ENCODE measurements at regions not wholly inside any gene's neighbourhood (a gene's known extent, or its start where the extent isn't known, plus 50 kb on each side); places are given as distances from the start of the nearest gene placed in this dataset.

- Histone ChIP-seq H3K27me3 (ENCODE audit: control insufficient read depth in 5 of 5, insufficient read depth in 4 of 5, low read length in 5 of 5) (no peaks in the 10 kb centered on the region), H3K9me3 (ENCODE audit: control insufficient read depth in 5 of 5, low read length in 5 of 5) (no peaks in the 10 kb centered on the region), H3K4me1 (ENCODE audit: control insufficient read depth in 5 of 5, insufficient read depth in 5 of 5, low read length in 5 of 5) (peaks cover 8 to 58% (median 46%) of the 10 kb centered on the region in 5 donors), H3K27ac (ENCODE audit: low read depth, low read length) (peak overlapping the region; percentile 88), H3K36me3 (ENCODE audit: control insufficient read depth in 5 of 5, insufficient read depth in 5 of 5, low read length in 5 of 5) (no peaks in the 10 kb centered on the region), H3K9ac (ENCODE audit: low read length in 5 of 5) (peak overlapping the region in 1 of 5 donors; percentile 65), H3K4me3 (ENCODE audit: low read depth in 1 of 5, low read length in 5 of 5) (no peak overlapping the region)
These were observed 153.8 kb upstream of the FGGY start for GRCh38 chr1:59143133-59143487.

- Histone ChIP-seq H3K4me1 (ENCODE audit: control insufficient read depth in 5 of 5, insufficient read depth in 5 of 5, low read length in 5 of 5) (peaks cover 8 to 52% (median 40%) of the 10 kb centered on the region in 5 donors), H3K9me3 (ENCODE audit: control insufficient read depth in 5 of 5, low read length in 5 of 5) (no peaks in the 10 kb centered on the region), H3K4me3 (ENCODE audit: low read depth in 1 of 5, low read length in 5 of 5) (no peak overlapping the region), H3K36me3 (ENCODE audit: control insufficient read depth in 5 of 5, insufficient read depth in 5 of 5, low read length in 5 of 5) (no peaks in the 10 kb centered on the region), H3K27ac (ENCODE audit: low read depth, low read length) (peak overlapping the region; percentile 88), H3K9ac (ENCODE audit: low read length in 5 of 5) (peak overlapping the region in 3 of 5 donors; percentile 29 to 65 (median 50)), H3K27me3 (ENCODE audit: control insufficient read depth in 5 of 5, insufficient read depth in 4 of 5, low read length in 5 of 5) (no peaks in the 10 kb centered on the region)
These were observed 153.1 kb upstream of the FGGY start for GRCh38 chr1:59143811-59144210.

DNA sequence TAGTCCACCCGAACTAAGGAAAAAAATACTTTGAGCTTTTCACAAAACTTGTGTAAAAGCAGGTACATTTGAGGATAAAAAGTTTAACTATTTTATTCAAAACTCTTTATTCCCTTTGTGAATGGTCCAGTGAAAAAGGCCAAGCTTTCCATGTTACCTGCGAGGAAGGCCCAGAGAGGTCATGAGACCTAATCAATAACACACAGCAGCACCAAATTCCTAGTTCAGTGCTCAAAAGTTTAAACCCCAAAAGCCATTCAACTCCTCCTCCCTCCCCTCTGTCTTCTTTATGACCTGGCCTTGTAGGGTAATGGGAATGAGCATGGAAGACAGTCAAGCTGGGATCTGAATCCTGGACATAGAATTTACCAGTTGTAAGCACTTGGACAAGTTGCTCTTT, 151.9 kb upstream of the FGGY start:
- peaks cover 8 to 46% (median 35%) of the 10 kb centered on the region in 5 donors for H3K4me1 ChIP-seq (ENCODE audit: control insufficient read depth in 5 of 5, insufficient read depth in 5 of 5, low read length in 5 of 5)
- peak overlapping the region; percentile 88 for H3K27ac ChIP-seq (ENCODE audit: low read depth, low read length)
- H3K9ac ChIP-seq (ENCODE audit: low read length in 5 of 5): no peak overlapping the region
- H3K4me3 ChIP-seq (ENCODE audit: low read depth in 1 of 5, low read length in 5 of 5): no peak overlapping the region
- no peaks in the 10 kb centered on the region for H3K9me3 ChIP-seq (ENCODE audit: control insufficient read depth in 5 of 5, low read length in 5 of 5)
- H3K36me3 ChIP-seq (ENCODE audit: control insufficient read depth in 5 of 5, insufficient read depth in 5 of 5, low read length in 5 of 5): no peaks in the 10 kb centered on the region
- H3K27me3 ChIP-seq (ENCODE audit: control insufficient read depth in 5 of 5, insufficient read depth in 4 of 5, low read length in 5 of 5): no peaks in the 10 kb centered on the region

DNA sequence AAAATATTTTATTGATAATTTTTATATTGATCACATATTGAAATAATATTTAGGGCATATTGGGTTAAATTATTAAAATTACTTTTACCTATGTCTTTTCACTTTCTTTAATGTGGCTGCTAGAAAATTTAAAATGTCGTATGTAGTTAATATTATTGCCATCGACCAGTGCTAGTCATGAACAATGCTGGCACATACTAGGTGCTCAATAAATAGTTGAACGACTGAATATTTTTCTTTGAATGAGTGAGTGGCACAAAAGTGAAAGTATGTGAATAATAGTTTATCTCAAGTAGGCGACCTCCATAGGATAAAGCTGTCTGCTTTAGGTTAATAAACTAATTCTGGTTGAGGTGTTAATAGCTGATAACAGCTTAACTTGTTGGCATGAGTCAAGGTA, 150.8 kb upstream of the FGGY start:
- no peak overlapping the region for H3K27ac ChIP-seq (ENCODE audit: low read depth, low read length)
- H3K9ac ChIP-seq (ENCODE audit: low read length in 5 of 5): peak overlapping the region in 3 of 5 donors; percentile 72 to 86 (median 77)
- H3K4me3 ChIP-seq (ENCODE audit: low read depth in 1 of 5, low read length in 5 of 5): peak overlapping the region in 4 of 5 donors; percentile 66 to 75 (median 70)
- no peaks in the 10 kb centered on the region for H3K9me3 ChIP-seq (ENCODE audit: control insufficient read depth in 5 of 5, low read length in 5 of 5)
- H3K4me1 ChIP-seq (ENCODE audit: control insufficient read depth in 5 of 5, insufficient read depth in 5 of 5, low read length in 5 of 5): peaks cover 12 to 50% (median 45%) of the 10 kb centered on the region in 5 donors
- H3K36me3 ChIP-seq (ENCODE audit: control insufficient read depth in 5 of 5, insufficient read depth in 5 of 5, low read length in 5 of 5): no peaks in the 10 kb centered on the region
- no peaks in the 10 kb centered on the region for H3K27me3 ChIP-seq (ENCODE audit: control insufficient read depth in 5 of 5, insufficient read depth in 4 of 5, low read length in 5 of 5)

DNA sequence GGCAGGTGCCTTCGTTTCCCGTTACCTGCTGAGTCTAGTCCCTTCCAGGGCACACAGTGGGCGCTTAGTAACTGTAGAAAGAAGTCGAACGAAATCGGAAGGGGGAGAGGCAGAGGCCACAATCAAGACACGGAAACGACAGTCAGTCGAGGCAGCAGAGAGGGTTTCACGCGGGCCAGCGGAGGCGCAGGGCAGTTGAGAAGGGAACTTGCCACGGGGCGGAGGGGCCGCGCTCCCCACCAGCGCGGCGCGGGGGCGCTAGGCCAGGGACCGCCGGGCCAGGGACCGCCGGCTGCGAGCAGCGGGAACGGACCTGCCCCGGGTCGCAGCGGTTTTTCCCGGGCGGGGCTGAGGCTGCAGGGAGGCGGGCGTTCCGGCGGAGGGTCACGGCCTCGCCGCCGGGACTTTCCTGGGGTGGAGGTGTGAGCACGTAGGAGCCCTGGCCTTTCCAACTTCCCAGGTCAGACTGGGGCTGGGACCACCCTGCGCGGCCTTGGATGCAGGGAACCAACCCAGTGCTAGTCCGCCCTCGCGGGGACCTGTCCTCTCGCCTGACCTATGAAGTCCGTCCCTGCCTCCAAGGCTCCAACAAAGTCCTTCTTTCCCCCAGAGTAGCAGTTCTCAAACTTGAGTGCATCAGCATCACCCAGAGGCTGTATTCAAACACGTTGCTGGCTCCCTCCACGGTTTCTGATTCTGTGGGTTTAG, 150.1 kb upstream of the FGGY start:
- H3K9me3 ChIP-seq (ENCODE audit: control insufficient read depth in 5 of 5, low read length in 5 of 5): no peaks in the 10 kb centered on the region
- H3K36me3 ChIP-seq (ENCODE audit: control insufficient read depth in 5 of 5, insufficient read depth in 5 of 5, low read length in 5 of 5): no peaks in the 10 kb centered on the region
- H3K4me3 ChIP-seq (ENCODE audit: low read depth in 1 of 5, low read length in 5 of 5): peak overlapping the region; percentile 66 to 75 (median 69)
- H3K27ac ChIP-seq (ENCODE audit: low read depth, low read length): peak overlapping the region; percentile 58
- peak overlapping the region; percentile 29 to 86 (median 77) for H3K9ac ChIP-seq (ENCODE audit: low read length in 5 of 5)
- no peaks in the 10 kb centered on the region for H3K27me3 ChIP-seq (ENCODE audit: control insufficient read depth in 5 of 5, insufficient read depth in 4 of 5, low read length in 5 of 5)
- H3K4me1 ChIP-seq (ENCODE audit: control insufficient read depth in 5 of 5, insufficient read depth in 5 of 5, low read length in 5 of 5): peaks cover 15 to 54% (median 52%) of the 10 kb centered on the region in 5 donors

DNA sequence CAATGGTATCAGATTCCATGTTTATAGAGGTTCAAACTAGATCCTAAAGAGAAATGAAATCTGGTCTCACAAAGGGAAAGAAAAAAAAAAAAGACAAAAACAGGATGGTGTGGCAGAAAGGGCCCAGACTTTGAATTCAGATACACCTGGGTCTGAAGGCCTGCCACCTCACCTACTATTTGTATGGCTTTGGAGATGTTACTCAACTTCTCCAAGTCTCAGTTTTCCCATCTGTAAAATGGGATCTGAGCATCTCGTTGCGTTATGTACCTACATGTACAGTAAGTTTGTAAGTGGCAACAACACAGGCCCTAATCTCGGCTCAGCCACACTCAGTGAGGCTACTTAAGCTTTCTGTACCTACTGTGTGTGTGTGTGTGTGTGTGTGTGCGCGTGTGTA, 147.5 kb upstream of the FGGY start:
- no peak overlapping the region for H3K9ac ChIP-seq (ENCODE audit: low read length in 5 of 5)
- H3K27me3 ChIP-seq (ENCODE audit: control insufficient read depth in 5 of 5, insufficient read depth in 4 of 5, low read length in 5 of 5): no peaks in the 10 kb centered on the region
- peaks cover 7 to 37% (median 32%) of the 10 kb centered on the region in 5 donors for H3K4me1 ChIP-seq (ENCODE audit: control insufficient read depth in 5 of 5, insufficient read depth in 5 of 5, low read length in 5 of 5)
- no peak overlapping the region for H3K27ac ChIP-seq (ENCODE audit: low read depth, low read length)
- H3K4me3 ChIP-seq (ENCODE audit: low read depth in 1 of 5, low read length in 5 of 5): no peak overlapping the region
- H3K9me3 ChIP-seq (ENCODE audit: control insufficient read depth in 5 of 5, low read length in 5 of 5): no peaks in the 10 kb centered on the region
- no peaks in the 10 kb centered on the region for H3K36me3 ChIP-seq (ENCODE audit: control insufficient read depth in 5 of 5, insufficient read depth in 5 of 5, low read length in 5 of 5)

DNA sequence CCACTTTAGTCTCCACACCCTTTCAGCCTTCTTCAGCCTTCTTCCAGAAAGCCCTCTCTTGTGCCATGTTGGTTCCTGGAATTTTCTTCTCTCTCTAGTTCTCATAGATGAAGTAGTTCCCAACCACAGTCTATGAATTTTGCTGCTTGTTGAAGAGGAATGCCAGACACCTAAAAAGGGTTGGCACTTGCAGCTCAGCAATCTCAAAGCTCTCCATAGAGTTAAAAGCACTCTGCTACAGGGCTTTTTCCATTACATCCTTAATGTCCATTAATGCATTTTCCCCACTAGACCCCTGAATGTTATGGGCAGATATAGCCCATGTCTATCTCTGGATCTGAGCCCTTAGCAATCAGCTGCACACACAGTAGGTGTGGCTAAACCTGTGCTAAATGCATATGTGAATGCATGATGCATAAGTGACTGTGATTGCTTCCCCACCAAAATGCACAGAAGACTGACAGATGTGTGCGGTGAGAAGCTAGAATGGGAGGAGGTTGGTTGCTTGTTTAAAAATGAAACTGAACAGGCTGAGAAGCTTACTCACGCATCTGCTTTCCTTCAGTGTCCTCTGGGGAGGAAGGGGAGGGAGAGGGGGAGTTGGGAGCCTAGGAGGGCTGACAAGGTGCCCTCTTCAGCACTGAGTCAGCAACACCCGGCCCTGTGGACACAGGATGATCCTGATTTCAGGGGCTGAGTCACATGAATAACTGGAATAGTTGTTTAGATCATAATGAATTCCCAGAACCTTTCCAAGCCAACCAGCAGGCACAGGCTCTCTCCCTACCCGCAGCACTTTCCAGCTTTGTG, 146.1 kb upstream of the FGGY start:
- no peaks in the 10 kb centered on the region for H3K36me3 ChIP-seq (ENCODE audit: control insufficient read depth in 5 of 5, insufficient read depth in 5 of 5, low read length in 5 of 5)
- H3K4me1 ChIP-seq (ENCODE audit: control insufficient read depth in 5 of 5, insufficient read depth in 5 of 5, low read length in 5 of 5): peaks cover 7 to 37% (median 33%) of the 10 kb centered on the region in 5 donors
- H3K9me3 ChIP-seq (ENCODE audit: control insufficient read depth in 5 of 5, low read length in 5 of 5): no peaks in the 10 kb centered on the region
- H3K9ac ChIP-seq (ENCODE audit: low read length in 5 of 5): peak overlapping the region in 3 of 5 donors; percentile 4 to 42 (median 29)
- peak overlapping the region; percentile 1 to 60 (median 34) for H3K4me3 ChIP-seq (ENCODE audit: low read depth in 1 of 5, low read length in 5 of 5)
- no peaks in the 10 kb centered on the region for H3K27me3 ChIP-seq (ENCODE audit: control insufficient read depth in 5 of 5, insufficient read depth in 4 of 5, low read length in 5 of 5)
- peak overlapping the region; percentile 75 for H3K27ac ChIP-seq (ENCODE audit: low read depth, low read length)

GRCh38 chr1:59151387-59151761, 145.5 kb upstream of the FGGY start:
- Histone ChIP-seq H3K9ac (ENCODE audit: low read length in 5 of 5) (peak overlapping the region in 3 of 5 donors; percentile 0 to 53 (median 17)), H3K27ac (ENCODE audit: low read depth, low read length) (peak overlapping the region; percentile 66), H3K36me3 (ENCODE audit: control insufficient read depth in 5 of 5, insufficient read depth in 5 of 5, low read length in 5 of 5) (no peaks in the 10 kb centered on the region), H3K4me3 (ENCODE audit: low read depth in 1 of 5, low read length in 5 of 5) (peak overlapping the region in 2 of 5 donors; percentile 9 to 12), H3K9me3 (ENCODE audit: control insufficient read depth in 5 of 5, low read length in 5 of 5) (no peaks in the 10 kb centered on the region), H3K4me1 (ENCODE audit: control insufficient read depth in 5 of 5, insufficient read depth in 5 of 5, low read length in 5 of 5) (peaks cover 10 to 39% (median 36%) of the 10 kb centered on the region in 5 donors), H3K27me3 (ENCODE audit: control insufficient read depth in 5 of 5, insufficient read depth in 4 of 5, low read length in 5 of 5) (no peaks in the 10 kb centered on the region)

DNA sequence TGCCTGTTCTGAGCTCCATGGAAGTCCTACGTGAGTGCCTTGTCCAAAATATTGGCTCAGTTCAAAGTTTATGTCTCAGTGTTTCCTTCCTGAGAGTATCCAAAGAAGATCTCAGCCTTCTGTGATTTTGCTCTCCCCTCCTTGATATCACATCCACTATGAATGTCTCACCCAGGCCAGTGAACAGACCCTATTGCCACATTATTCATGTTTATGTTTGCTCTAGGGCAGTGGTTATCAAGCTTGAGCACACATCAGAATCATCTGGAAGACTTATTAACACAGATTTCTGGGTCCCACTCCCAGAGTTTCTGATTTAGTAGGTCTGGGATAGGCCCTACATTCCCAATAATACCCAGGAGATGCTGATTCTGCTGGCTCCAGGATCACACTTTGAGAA, 145.0 kb upstream of the FGGY start:
- Histone ChIP-seq H3K4me1 (ENCODE audit: control insufficient read depth in 5 of 5, insufficient read depth in 5 of 5, low read length in 5 of 5) (peaks cover 14 to 39% (median 37%) of the 10 kb centered on the region in 5 donors), H3K4me3 (ENCODE audit: low read depth in 1 of 5, low read length in 5 of 5) (no peak overlapping the region), H3K36me3 (ENCODE audit: control insufficient read depth in 5 of 5, insufficient read depth in 5 of 5, low read length in 5 of 5) (no peaks in the 10 kb centered on the region), H3K9me3 (ENCODE audit: control insufficient read depth in 5 of 5, low read length in 5 of 5) (no peaks in the 10 kb centered on the region), H3K9ac (ENCODE audit: low read length in 5 of 5) (peak overlapping the region in 3 of 5 donors; percentile 0 to 53 (median 17)), H3K27ac (ENCODE audit: low read depth, low read length) (peak overlapping the region; percentile 66), H3K27me3 (ENCODE audit: control insufficient read depth in 5 of 5, insufficient read depth in 4 of 5, low read length in 5 of 5) (no peaks in the 10 kb centered on the region)

DNA sequence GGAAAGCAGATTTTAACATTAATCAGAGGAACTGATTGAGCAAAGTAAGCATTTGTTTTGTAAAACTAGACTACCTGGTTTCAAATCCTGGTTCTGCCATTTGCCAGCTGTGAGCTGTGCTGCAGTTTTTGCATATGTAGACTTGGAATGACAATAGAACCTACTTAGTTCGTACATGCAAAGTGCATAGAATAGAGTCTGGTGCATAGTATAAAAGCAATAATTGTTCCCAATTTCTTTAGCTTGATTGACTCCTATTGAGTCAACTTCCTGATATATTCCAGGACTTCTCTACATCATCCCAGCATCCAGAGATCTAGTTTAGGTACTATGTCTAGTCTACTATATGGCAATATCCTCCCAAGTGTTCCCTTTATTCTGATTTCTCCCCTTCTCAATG, 144.4 kb upstream of the FGGY start:
- H3K4me1 ChIP-seq (ENCODE audit: control insufficient read depth in 5 of 5, insufficient read depth in 5 of 5, low read length in 5 of 5): peaks cover 14 to 37% (median 36%) of the 10 kb centered on the region in 5 donors
- H3K27ac ChIP-seq (ENCODE audit: low read depth, low read length): no peak overlapping the region
- no peak overlapping the region for H3K9ac ChIP-seq (ENCODE audit: low read length in 5 of 5)
- H3K4me3 ChIP-seq (ENCODE audit: low read depth in 1 of 5, low read length in 5 of 5): no peak overlapping the region
- H3K36me3 ChIP-seq (ENCODE audit: control insufficient read depth in 5 of 5, insufficient read depth in 5 of 5, low read length in 5 of 5): no peaks in the 10 kb centered on the region
- H3K9me3 ChIP-seq (ENCODE audit: control insufficient read depth in 5 of 5, low read length in 5 of 5): no peaks in the 10 kb centered on the region
- H3K27me3 ChIP-seq (ENCODE audit: control insufficient read depth in 5 of 5, insufficient read depth in 4 of 5, low read length in 5 of 5): no peaks in the 10 kb centered on the region

Measured in subcutaneous abdominal adipose tissue (tissue), 5 donors.